CD14-positive monocyte (primary cell): ENCODE measurements at regions not wholly inside any gene's neighbourhood (a gene's known extent, or its start where the extent isn't known, plus 50 kb on each side); places are given as distances from the start of the nearest gene placed in this dataset.

ENCODE experiments used
- DNase-seq, 3 donors: peaks; one replicate each; pipeline ENCODE4 v3.0.0-alpha.2; 2011 to 2022
- H2AFZ ChIP-seq: 2 replicates; pipeline ENCODE4 v1.6.0; 2012; ENCODE audit warnings: mild to moderate bottlenecking, low read depth, low read length, inconsistent platforms; ENCODE audit not compliant: insufficient read depth, poor library complexity, severe bottlenecking
- H3K27ac ChIP-seq, 2 donors: 1 replicate in 1 of 2; 2 replicates in 1 of 2; pipeline ENCODE4 v1.5.1; 2012 to 2013; ENCODE audit warnings: low read length in 2 of 2, control low read depth in 1 of 2, inconsistent platforms in 1 of 2, low read depth in 1 of 2, mild to moderate bottlenecking in 1 of 2
- H3K27me3 ChIP-seq, 2 donors: one replicate each; pipeline versions ENCODE4 v1.6.0 to v1.6.1; 2011 to 2013; ENCODE audit warnings: low read length in 2 of 2; ENCODE audit not compliant: control insufficient read depth in 2 of 2, insufficient read depth in 2 of 2
- H3K36me3 ChIP-seq, 2 donors: replicated peaks in 1 of 2; 1 replicate in 1 of 2; 2 replicates in 1 of 2; pipeline versions ENCODE4 v1.5.1 to v1.6.1; 2012 to 2013; ENCODE audit warnings: low read length in 2 of 2, control low read depth in 1 of 2, inconsistent platforms in 1 of 2, mild to moderate bottlenecking in 1 of 2; ENCODE audit not compliant: insufficient read depth in 2 of 2, control insufficient read depth in 1 of 2
- H3K4me1 ChIP-seq, 2 donors: 1 replicate in 1 of 2; 2 replicates in 1 of 2; pipeline versions ENCODE4 v1.5.1 to v1.6.1; 2012 to 2013; ENCODE audit warnings: low read length in 2 of 2, control low read depth in 1 of 2, inconsistent platforms in 1 of 2, mild to moderate bottlenecking in 1 of 2, moderate library complexity in 1 of 2; ENCODE audit not compliant: insufficient read depth in 2 of 2, control insufficient read depth in 1 of 2
- H3K4me2 ChIP-seq: replicated peaks from 2 replicates; pipeline ENCODE3; 2012; ENCODE audit warnings: low read length, moderate library complexity, mild to moderate bottlenecking; ENCODE audit not compliant: poor library complexity, severe bottlenecking; ENCODE audit errors: extremely low read depth
- H3K4me3 ChIP-seq, 3 experiments: fragments of 200-600 bp in 1 of 3; sonication (generic) in 1 of 3; replicated peaks in 1 of 3; 1 replicate in 2 of 3; 2 replicates in 1 of 3; pipeline ENCODE4 v1.5.1; 2011 to 2013; ENCODE audit warnings: low read length in 3 of 3, mild to moderate bottlenecking in 3 of 3, control low read depth in 2 of 3, low read depth in 2 of 3, inconsistent platforms in 1 of 3, moderate library complexity in 1 of 3
- H3K79me2 ChIP-seq: 2 replicates; pipeline ENCODE4 v1.6.0; 2012; ENCODE audit warnings: mild to moderate bottlenecking, control low read depth, inconsistent platforms, low read length, moderate library complexity; ENCODE audit not compliant: insufficient read depth
- H3K9ac ChIP-seq: 2 replicates; pipeline ENCODE4 v1.6.0; 2017; ENCODE audit warnings: low read length, mild to moderate bottlenecking; ENCODE audit not compliant: insufficient read depth, poor library complexity, severe bottlenecking
- H3K9me3 ChIP-seq, 2 donors: replicated peaks in 1 of 2; 1 replicate in 1 of 2; 2 replicates in 1 of 2; pipeline versions ENCODE4 v1.5.1 to v1.6.1; 2012 to 2013; ENCODE audit warnings: low read length in 2 of 2, control low read depth in 1 of 2; ENCODE audit not compliant: control insufficient read depth in 1 of 2, insufficient read depth in 1 of 2
- H4K20me1 ChIP-seq: 2 replicates; pipeline ENCODE4 v1.6.0; 2012; ENCODE audit warnings: mild to moderate bottlenecking, low read length, control low read depth, moderate library complexity; ENCODE audit not compliant: insufficient read depth
- H3K27ac Mint-ChIP-seq, 7 donors: one replicate each; pipeline ENCODE4 v1.8.0; 2020; ENCODE audit warnings: mild to moderate bottlenecking in 7 of 7, mixed read lengths in 7 of 7, moderate library complexity in 6 of 7, inconsistent platforms in 2 of 7
- H3K27me3 Mint-ChIP-seq, 3 donors: one replicate each; pipeline ENCODE4 v1.8.0; 2021 to 2022; ENCODE audit warnings: low read depth in 3 of 3, mild to moderate bottlenecking in 3 of 3, mixed read lengths in 3 of 3, moderate library complexity in 3 of 3, inconsistent platforms in 1 of 3
- H3K36me3 Mint-ChIP-seq, 2 donors: one replicate each; pipeline ENCODE4 v1.8.0; 2020; ENCODE audit warnings: mixed read lengths in 2 of 2, inconsistent platforms in 1 of 2, mild to moderate bottlenecking in 1 of 2
- H3K4me1 Mint-ChIP-seq: one replicate; pipeline ENCODE4 v1.8.0; 2020; ENCODE audit warnings: mild to moderate bottlenecking, mixed read lengths
- H3K4me3 Mint-ChIP-seq, 2 donors: one replicate each; pipeline ENCODE4 v1.8.0; 2020; ENCODE audit warnings: mild to moderate bottlenecking in 2 of 2, mixed read lengths in 2 of 2, moderate library complexity in 1 of 2
- H3K9me3 Mint-ChIP-seq, 7 donors: one replicate each; pipeline ENCODE4 v1.8.0; 2020 to 2022; ENCODE audit warnings: mixed read lengths in 7 of 7, mild to moderate bottlenecking in 6 of 7, moderate library complexity in 6 of 7, inconsistent platforms in 2 of 7
- CTCF ChIP-seq: fragments of 200-600 bp; IDR thresholded peaks from one replicate; pipeline ENCODE4 v1.8.0; 2022; ENCODE audit warnings: antibody characterized with exemption, mild to moderate bottlenecking
- WGBS: methylation state at CpG from one replicate; pipeline ENCODE4 v1.1.5; 2013; ENCODE audit warnings: missing lambda C conversion rate; ENCODE audit not compliant: insufficient coverage; 5-methylcytosine and 5-hydroxymethylcytosine counted together
- intact Hi-C, 2 donors: fragments of 100-400 bp; cut with micrococcal nuclease; formaldehyde crosslinking; loops; one replicate each; pipeline versions ENCODE4 v1.15.0 to v1.15.1; 2023

GRCh38 chr7:124113045-124113444, 80.2 kb upstream of the TMEM229A start:
- peaks cover 0 to 1% (median 0%) of the 10 kb centered on the region in 3 donors for H3K27me3 Mint-ChIP-seq
- H3K27ac ChIP-seq: no peak overlapping the region

GRCh38 chr7:124106575-124106974, 73.7 kb upstream of the TMEM229A start:
- WGBS: 90% methylated on average over 1 of the region's 2 CpGs
- H3K9me3 Mint-ChIP-seq: peaks cover 0 to 14% (median 4%) of the 10 kb centered on the region in 7 donors

More at GRCh38 chr7:124113045-124113444, 80.2 kb upstream of the TMEM229A start:
- no CpG with 5 or more reads among the region's 1 CpG for WGBS
- no peak overlapping the region for H3K4me3 Mint-ChIP-seq
- H3K36me3 Mint-ChIP-seq: no peaks in the 10 kb centered on the region
- H3K9ac ChIP-seq: no peak overlapping the region
- peaks cover 0 to 8% (median 2%) of the 10 kb centered on the region in 7 donors for H3K9me3 Mint-ChIP-seq
- no peak overlapping the region for H3K4me3 ChIP-seq
- no peak for TF ChIP-seq CTCF
- no peaks in the 10 kb centered on the region for H3K9me3 ChIP-seq
- no peaks in the 10 kb centered on the region for H3K79me2 ChIP-seq
- H2AFZ ChIP-seq: no peak overlapping the region
- no peaks in the 10 kb centered on the region for H3K27me3 ChIP-seq
- intact Hi-C loops: no loop called here
- no peak overlapping the region for H3K27ac Mint-ChIP-seq
- no peak overlapping the region for H3K4me2 ChIP-seq
- no peaks in the 10 kb centered on the region for H3K4me1 Mint-ChIP-seq
- no peaks in the 10 kb centered on the region for H3K4me1 ChIP-seq
- H3K36me3 ChIP-seq: no peaks in the 10 kb centered on the region
- no peak for DNase-seq
- H4K20me1 ChIP-seq: no peaks in the 10 kb centered on the region

More at GRCh38 chr7:124106575-124106974, 73.7 kb upstream of the TMEM229A start:
- H3K27me3 Mint-ChIP-seq: peaks cover 0 to 1% (median 0%) of the 10 kb centered on the region in 3 donors
- H3K4me1 Mint-ChIP-seq: no peaks in the 10 kb centered on the region
- no peak overlapping the region for H2AFZ ChIP-seq
- no peak for DNase-seq
- H3K4me2 ChIP-seq: no peak overlapping the region
- H3K4me3 Mint-ChIP-seq: no peak overlapping the region
- no peak for TF ChIP-seq CTCF
- no peak overlapping the region for H3K27ac Mint-ChIP-seq
- intact Hi-C loops: no loop called here
- H3K27ac ChIP-seq: no peak overlapping the region
- H3K36me3 Mint-ChIP-seq: no peaks in the 10 kb centered on the region
- H4K20me1 ChIP-seq: no peaks in the 10 kb centered on the region
- H3K4me3 ChIP-seq: no peak overlapping the region
- no peaks in the 10 kb centered on the region for H3K27me3 ChIP-seq
- no peaks in the 10 kb centered on the region for H3K36me3 ChIP-seq
- no peak overlapping the region for H3K9ac ChIP-seq
- no peaks in the 10 kb centered on the region for H3K9me3 ChIP-seq
- no peaks in the 10 kb centered on the region for H3K4me1 ChIP-seq
- no peaks in the 10 kb centered on the region for H3K79me2 ChIP-seq
